Body of pancreas (tissue), 4 donors: ENCODE measurements at regions not wholly inside any gene's neighbourhood (a gene's known extent, or its start where the extent isn't known, plus 50 kb on each side); places are given as distances from the start of the nearest gene placed in this dataset.

Experiments used
- ATAC-seq: fragments of 150-250 bp; one replicate; pipeline ENCODE4 v1.9.1; 2016
- DNase-seq, 4 donors: peaks; one replicate each; pipeline ENCODE4 v3.0.0-alpha.2; 2019
- H3K27ac ChIP-seq, 4 donors: fragments of 200-600 bp; sonication (generic); 1 replicate in 3 of 4; 2 replicates in 1 of 4; pipeline versions ENCODE4 v1.5.1 to v1.6.1; 2016 to 2019; ENCODE audit warnings: mild to moderate bottlenecking in 1 of 4, mixed read lengths in 1 of 4, moderate library complexity in 1 of 4
- H3K27me3 ChIP-seq, 2 donors: fragments of 200-600 bp; sonication (generic); one replicate each; pipeline ENCODE4 v1.6.0; 2016; ENCODE audit warnings: mild to moderate bottlenecking in 1 of 2
- H3K36me3 ChIP-seq, 2 donors: fragments of 200-600 bp; sonication (generic); replicated peaks in 1 of 2; 2 replicates each; pipeline ENCODE4 v1.5.1; 2016; ENCODE audit warnings: low read depth in 2 of 2; ENCODE audit not compliant: insufficient read depth in 1 of 2
- H3K4me1 ChIP-seq: fragments of 200-600 bp; sonication (generic); one replicate; pipeline ENCODE4 v1.6.0; 2016
- H3K4me3 ChIP-seq, 2 donors: fragments of 200-600 bp; sonication (generic); 1 replicate in 1 of 2; 2 replicates in 1 of 2; pipeline ENCODE4 v1.5.1; 2016 to 2019
- H3K9me3 ChIP-seq, 3 donors: fragments of 200-600 bp; sonication (generic); 1 replicate in 2 of 3; 2 replicates in 1 of 3; pipeline ENCODE4 v1.5.1; 2016
- POLR2A ChIP-seq, 3 donors: fragments of 450-650 bp; IDR thresholded peaks; one replicate each; pipeline ENCODE4 v1.6.1; 2016; ENCODE audit warnings: antibody characterized with exemption in 3 of 3, mild to moderate bottlenecking in 2 of 3
- WGBS, 2 donors: methylation state at CpG; one replicate each; pipeline ENCODE4 v1.1.5; 2017; 5-methylcytosine and 5-hydroxymethylcytosine counted together
- intact Hi-C: fragments of 100-400 bp; cut with DNase I; formaldehyde crosslinking; loops from one replicate; pipeline ENCODE4 v1.15.1; 2023
- TF ChIP-seq, protein P1 (sequence below), 7 experiments: fragments of 450-650 bp in 4 of 7; fragments of 200-600 bp in 3 of 7; sonication (generic) in 3 of 7; IDR thresholded peaks; one replicate each; pipeline ENCODE4 v1.5.1; 2016 to 2019; ENCODE audit warnings: antibody characterized with exemption in 7 of 7

DNA sequence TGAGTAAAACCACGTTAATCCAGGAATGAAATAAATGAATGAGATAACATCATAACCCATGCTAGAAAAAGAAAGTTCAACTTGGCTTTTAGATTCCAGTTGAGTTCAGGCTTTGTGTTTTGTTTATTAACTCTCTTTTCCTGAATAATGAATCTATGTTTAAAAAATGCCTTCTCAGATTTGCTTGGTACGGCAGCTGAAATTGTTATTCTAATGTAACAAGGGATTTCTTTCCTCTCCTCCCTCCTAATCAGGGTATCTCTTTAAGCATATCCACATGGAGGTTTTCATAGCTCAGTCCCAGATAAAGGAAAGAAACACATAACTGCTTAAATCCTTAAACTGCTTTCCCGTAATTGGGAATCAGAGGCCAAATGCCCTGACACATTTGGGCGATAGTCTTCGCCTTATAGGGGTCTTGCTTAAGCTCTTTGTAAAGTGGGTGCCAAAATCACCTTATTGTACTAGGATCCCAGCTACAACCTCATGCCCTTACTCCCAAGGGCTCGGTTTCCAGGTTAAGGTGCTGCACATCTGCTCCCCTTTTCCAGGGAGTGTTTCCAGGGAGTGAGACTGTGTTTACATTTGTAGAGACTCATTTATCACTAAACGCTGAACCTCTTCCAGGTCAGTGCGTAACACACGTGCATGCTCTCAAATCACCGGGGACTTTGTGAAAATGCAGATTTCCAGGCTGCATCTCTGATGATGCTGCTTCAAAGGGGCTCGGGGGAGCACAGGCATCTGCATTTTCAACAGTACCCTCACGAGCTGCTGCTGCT lies 142.8 kb upstream of the FOXF1 start:
- no peak for ATAC-seq
- DNase-seq: no peak
- H3K4me1 ChIP-seq: no peaks in the 10 kb centered on the region
- intact Hi-C loops: no loop called here
- H3K9me3 ChIP-seq: no peaks in the 10 kb centered on the region
- H3K36me3 ChIP-seq: no peaks in the 10 kb centered on the region
- no peak overlapping the region for H3K27ac ChIP-seq
- WGBS, 2 donors: 42 to 43% methylated on average over 12 of the region's 12 CpGs
- peaks cover 0 to 6% of the 10 kb centered on the region in 2 donors for H3K27me3 ChIP-seq
- H3K4me3 ChIP-seq: no peak overlapping the region
- no peak for TF ChIP-seq POLR2A (IDR thresholded peaks at IDR 0.05)
- TF ChIP-seq, protein P1, sequence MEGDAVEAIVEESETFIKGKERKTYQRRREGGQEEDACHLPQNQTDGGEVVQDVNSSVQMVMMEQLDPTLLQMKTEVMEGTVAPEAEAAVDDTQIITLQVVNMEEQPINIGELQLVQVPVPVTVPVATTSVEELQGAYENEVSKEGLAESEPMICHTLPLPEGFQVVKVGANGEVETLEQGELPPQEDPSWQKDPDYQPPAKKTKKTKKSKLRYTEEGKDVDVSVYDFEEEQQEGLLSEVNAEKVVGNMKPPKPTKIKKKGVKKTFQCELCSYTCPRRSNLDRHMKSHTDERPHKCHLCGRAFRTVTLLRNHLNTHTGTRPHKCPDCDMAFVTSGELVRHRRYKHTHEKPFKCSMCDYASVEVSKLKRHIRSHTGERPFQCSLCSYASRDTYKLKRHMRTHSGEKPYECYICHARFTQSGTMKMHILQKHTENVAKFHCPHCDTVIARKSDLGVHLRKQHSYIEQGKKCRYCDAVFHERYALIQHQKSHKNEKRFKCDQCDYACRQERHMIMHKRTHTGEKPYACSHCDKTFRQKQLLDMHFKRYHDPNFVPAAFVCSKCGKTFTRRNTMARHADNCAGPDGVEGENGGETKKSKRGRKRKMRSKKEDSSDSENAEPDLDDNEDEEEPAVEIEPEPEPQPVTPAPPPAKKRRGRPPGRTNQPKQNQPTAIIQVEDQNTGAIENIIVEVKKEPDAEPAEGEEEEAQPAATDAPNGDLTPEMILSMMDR (IDR thresholded peaks at IDR 0.05): no peak

DNA sequence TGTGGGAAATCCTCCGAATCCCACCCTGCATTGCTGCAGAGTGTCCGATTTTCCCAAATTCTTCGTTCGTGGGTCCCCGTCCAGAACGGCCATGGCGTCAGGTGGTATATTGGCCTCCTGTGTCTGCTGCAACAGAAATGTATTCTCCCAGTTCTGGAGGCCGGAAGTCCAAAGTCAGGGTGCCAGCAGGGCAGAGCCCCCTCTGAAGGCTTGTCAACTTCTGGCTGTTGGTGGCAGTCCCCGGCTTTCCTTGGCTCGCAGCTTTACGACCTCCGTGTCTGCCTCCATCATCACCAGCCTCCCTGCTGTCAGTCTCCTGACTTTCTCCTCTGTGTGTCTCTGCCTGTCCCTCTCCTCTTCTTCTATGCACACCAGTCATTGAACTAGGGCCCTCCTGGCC lies 142.1 kb upstream of the FOXF1 start:
- WGBS, 2 donors: 79 to 82% methylated on average over 12 of the region's 12 CpGs
- TF ChIP-seq POLR2A (IDR thresholded peaks at IDR 0.05): no peak
- TF ChIP-seq, protein P1 (IDR thresholded peaks at IDR 0.05): no peak
- Histone ChIP-seq H3K4me1 (no peaks in the 10 kb centered on the region), H3K27ac (no peak overlapping the region), H3K36me3 (no peaks in the 10 kb centered on the region), H3K27me3 (peaks cover 0 to 6% of the 10 kb centered on the region in 2 donors), H3K9me3 (no peaks in the 10 kb centered on the region), H3K4me3 (no peak overlapping the region)
- ATAC-seq (no peak), DNase-seq (no peak)
- intact Hi-C loops: no loop called here

DNA sequence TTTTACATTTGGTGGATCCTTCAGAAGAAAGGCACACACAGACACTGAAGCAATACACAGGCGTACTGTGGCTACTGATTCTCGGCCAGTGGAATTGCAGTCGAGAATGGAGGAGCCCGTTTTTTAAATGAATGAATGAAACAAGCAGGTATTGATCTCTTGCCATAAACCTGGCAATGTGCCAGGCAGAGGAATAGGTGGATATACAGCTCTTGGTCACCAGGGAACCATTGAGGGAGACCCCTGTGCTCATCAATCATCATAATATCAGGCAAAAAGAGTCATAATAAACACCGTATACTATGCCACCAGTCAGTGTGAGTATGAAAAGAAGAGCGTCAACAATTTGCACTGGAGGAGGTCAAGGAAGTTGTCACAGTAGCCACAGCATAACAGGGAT lies 140.3 kb upstream of the FOXF1 start:
- Histone ChIP-seq H3K4me1 (no peaks in the 10 kb centered on the region), H3K27ac (no peak overlapping the region), H3K4me3 (no peak overlapping the region), H3K36me3 (no peaks in the 10 kb centered on the region), H3K9me3 (no peaks in the 10 kb centered on the region), H3K27me3 (no peaks in the 10 kb centered on the region)
- WGBS, 2 donors: 42% methylated on average over 6 of the region's 6 CpGs
- TF ChIP-seq, protein P1 (IDR thresholded peaks at IDR 0.05): no peak
- TF ChIP-seq POLR2A (IDR thresholded peaks at IDR 0.05): no peak
- no peak for ATAC-seq
- intact Hi-C loops: no loop called here
- no peak for DNase-seq

DNA sequence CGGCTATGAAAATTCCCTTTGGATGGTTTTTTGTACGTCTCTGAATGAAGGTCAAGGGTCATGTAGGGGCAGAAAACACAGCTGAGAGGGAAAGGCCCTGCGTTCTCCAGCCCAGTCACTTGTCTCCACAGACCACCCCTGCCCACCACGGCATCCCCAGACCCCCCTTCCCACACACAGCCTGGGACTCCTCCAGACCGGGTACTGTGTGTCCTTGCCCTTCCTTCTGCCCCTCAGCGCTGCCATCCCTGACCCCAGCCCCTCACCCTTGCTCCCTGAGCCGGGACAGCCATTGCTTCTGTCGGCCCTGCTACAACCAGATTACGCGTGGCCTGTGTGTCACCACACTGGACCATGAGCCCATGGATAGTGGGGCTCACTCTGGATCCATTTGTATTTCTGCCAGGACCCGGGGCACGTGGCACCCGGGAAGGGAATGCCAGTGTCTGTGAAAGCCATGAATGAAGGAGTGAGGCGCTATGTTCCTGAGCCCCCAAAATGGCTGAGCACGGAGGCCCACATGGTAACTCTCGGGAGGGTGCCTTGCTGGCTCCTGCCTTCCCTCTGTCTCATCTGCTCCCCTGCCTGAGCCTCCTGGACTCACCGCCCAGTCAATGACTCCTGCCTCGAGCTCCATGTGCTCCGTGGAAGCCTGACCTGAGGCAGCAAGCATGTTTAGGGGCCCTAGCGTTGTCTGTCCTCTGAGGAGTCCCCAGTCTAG lies 139.1 kb upstream of the FOXF1 start:
- Histone ChIP-seq H3K36me3 (no peaks in the 10 kb centered on the region), H3K9me3 (no peaks in the 10 kb centered on the region), H3K4me1 (no peaks in the 10 kb centered on the region), H3K27ac (no peak overlapping the region), H3K27me3 (no peaks in the 10 kb centered on the region), H3K4me3 (no peak overlapping the region)
- TF ChIP-seq, protein P1 (IDR thresholded peaks at IDR 0.05): no peak
- no peak for TF ChIP-seq POLR2A (IDR thresholded peaks at IDR 0.05)
- DNase-seq (no peak), ATAC-seq (no peak)
- intact Hi-C loops: no loop called here
- 57 to 64% methylated on average over 14 to 20 of the region's 20 CpGs for WGBS, 2 donors
